ENCODE measurements at regions not wholly inside any gene's neighbourhood (a gene's known extent, or its start where the extent isn't known, plus 50 kb on each side); places are given as distances from the start of the nearest gene placed in this dataset.

DNA sequence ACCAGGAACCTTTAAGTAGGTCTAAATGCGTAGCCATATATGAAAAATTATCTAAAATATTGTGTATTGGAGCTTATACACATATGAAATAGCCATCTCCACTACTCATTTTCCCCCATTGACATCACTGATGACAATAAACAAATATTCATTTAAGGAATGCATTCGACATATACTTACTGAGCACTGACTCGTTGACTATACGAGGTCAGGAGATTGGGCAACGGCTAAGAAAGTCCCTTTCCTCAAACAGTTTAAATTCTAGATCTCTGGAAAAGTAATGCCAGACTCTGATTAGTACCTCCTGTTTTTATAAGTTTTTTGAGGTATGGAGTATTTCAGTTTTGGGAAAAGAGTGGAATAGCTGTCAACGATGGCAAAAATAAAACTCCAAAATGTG lies 139.4 kb upstream of the DIO2 start:
- POLR2A ChIA-PET: no interaction called here

DNA sequence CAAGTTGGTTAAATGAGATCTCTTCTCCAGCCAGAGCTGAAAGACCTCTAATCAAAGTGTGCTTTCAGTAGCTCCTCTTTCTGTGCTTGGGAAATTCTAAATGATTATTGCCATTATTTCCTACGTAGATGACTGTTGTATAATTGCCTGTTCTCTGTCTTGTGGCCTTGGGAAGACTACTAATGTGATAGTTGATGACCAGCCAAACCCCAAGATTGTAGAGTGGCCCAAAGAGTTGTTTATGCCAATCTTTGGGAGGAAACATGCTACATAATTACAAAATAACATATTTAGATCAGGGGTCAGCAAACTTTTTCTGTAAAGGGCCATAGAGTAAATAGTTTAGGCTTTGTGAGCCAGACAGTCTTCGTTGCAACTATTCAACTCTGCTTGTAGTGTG lies 135.1 kb upstream of the DIO2 start:
- CTCF ChIA-PET: interaction anchor here (1.0 to 1.5 kb wide), 3 partner anchors 8 to 15 kb away, joined by 3 read pairs; no protein-coding TSS in a partner anchor
- DNase-seq (ENCODE audit: extremely low spot score): no peak
- TF ChIP-seq, protein P1, sequence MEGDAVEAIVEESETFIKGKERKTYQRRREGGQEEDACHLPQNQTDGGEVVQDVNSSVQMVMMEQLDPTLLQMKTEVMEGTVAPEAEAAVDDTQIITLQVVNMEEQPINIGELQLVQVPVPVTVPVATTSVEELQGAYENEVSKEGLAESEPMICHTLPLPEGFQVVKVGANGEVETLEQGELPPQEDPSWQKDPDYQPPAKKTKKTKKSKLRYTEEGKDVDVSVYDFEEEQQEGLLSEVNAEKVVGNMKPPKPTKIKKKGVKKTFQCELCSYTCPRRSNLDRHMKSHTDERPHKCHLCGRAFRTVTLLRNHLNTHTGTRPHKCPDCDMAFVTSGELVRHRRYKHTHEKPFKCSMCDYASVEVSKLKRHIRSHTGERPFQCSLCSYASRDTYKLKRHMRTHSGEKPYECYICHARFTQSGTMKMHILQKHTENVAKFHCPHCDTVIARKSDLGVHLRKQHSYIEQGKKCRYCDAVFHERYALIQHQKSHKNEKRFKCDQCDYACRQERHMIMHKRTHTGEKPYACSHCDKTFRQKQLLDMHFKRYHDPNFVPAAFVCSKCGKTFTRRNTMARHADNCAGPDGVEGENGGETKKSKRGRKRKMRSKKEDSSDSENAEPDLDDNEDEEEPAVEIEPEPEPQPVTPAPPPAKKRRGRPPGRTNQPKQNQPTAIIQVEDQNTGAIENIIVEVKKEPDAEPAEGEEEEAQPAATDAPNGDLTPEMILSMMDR (IDR thresholded peaks at IDR 0.05; ENCODE audit: control extremely low read depth, extremely low read depth, low read depth, missing control alignments): no peak
- POLR2A ChIA-PET: no interaction called here

More for the DNA sequence above, 139.4 kb upstream of the DIO2 start:
- TF ChIP-seq, protein P1 (IDR thresholded peaks at IDR 0.05; ENCODE audit: control extremely low read depth, extremely low read depth, low read depth, missing control alignments): no peak
- CTCF ChIA-PET: interaction anchor here (1.0 kb wide), 1 partner anchor 10 kb away, joined by 3 read pairs; no protein-coding TSS in a partner anchor
- DNase-seq (ENCODE audit: extremely low spot score): no peak

- ChIA-PET CTCF (no interaction called here), POLR2A (no interaction called here)
- TF ChIP-seq, protein P1 (IDR thresholded peaks at IDR 0.05; ENCODE audit: control extremely low read depth, extremely low read depth, low read depth, missing control alignments): no peak
- DNase-seq (ENCODE audit: extremely low spot score): no peak
Observed at GRCh38 chr14:80344208-80344607, 132.9 kb upstream of the DIO2 start.

GRCh38 chr14:80336608-80337106 lies 125.4 kb upstream of the DIO2 start:
- CTCF ChIA-PET: no interaction called here
- no peak for DNase-seq (ENCODE audit: extremely low spot score)
- TF ChIP-seq, protein P1 (IDR thresholded peaks at IDR 0.05; ENCODE audit: control extremely low read depth, extremely low read depth, low read depth, missing control alignments): no peak
- POLR2A ChIA-PET: no interaction called here

GRCh38 chr14:80325688-80326087 lies 114.4 kb upstream of the DIO2 start:
- TF ChIP-seq, protein P1 (IDR thresholded peaks at IDR 0.05; ENCODE audit: control extremely low read depth, extremely low read depth, low read depth, missing control alignments): no peak
- POLR2A ChIA-PET: no interaction called here
- CTCF ChIA-PET: no interaction called here
- no peak for DNase-seq (ENCODE audit: extremely low spot score)

- TF ChIP-seq, protein P1 (IDR thresholded peaks at IDR 0.05; ENCODE audit: control extremely low read depth, extremely low read depth, low read depth, missing control alignments): no peak
- ChIA-PET CTCF (no interaction called here), POLR2A (no interaction called here)
- DNase-seq (ENCODE audit: extremely low spot score): no peak
Observed at GRCh38 chr14:80325112-80325511, 113.8 kb upstream of the DIO2 start.

GRCh38 chr14:80324649-80325048 lies 113.3 kb upstream of the DIO2 start:
- POLR2A ChIA-PET: no interaction called here
- TF ChIP-seq, protein P1 (IDR thresholded peaks at IDR 0.05; ENCODE audit: control extremely low read depth, extremely low read depth, low read depth, missing control alignments): no peak
- CTCF ChIA-PET: no interaction called here
- DNase-seq (ENCODE audit: extremely low spot score): no peak

Measured in GM10248 (cell line).